Activated T-helper 9 cell treated with anti-CD3 and anti-CD28 coated beads, Interleukin-2, amount 50 U/mL, for 16 hours (primary cell): ENCODE measurements at regions not wholly inside any gene's neighbourhood (a gene's known extent, or its start where the extent isn't known, plus 50 kb on each side); places are given as distances from the start of the nearest gene placed in this dataset.

Experiments
- DNase-seq: peaks from one replicate; pipeline ENCODE4 v3.0.0-alpha.2; 2020; ENCODE audit warnings: low read depth

DNA sequence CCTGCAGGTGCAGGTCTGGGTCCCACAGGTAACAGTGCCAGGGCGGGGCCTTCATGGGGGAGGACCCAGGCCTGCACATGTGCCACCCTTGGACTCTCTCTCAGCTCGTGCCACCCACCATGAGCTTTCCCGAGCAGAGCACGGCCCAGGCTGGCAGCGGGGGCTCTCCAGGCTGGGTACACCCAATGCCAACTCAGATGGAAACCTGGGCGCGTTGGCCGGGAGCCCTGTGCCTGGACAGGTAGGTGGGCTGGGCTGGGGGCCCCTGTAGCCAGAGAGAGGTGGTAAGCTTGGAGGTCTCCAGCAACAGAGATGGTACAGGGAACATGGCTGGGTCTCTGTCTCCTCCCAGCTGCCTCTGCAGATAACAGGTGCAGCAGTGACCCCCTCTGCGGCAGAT is 69.9 kb upstream of the ADARB2 start:
- DNase-seq: no peak

DNA sequence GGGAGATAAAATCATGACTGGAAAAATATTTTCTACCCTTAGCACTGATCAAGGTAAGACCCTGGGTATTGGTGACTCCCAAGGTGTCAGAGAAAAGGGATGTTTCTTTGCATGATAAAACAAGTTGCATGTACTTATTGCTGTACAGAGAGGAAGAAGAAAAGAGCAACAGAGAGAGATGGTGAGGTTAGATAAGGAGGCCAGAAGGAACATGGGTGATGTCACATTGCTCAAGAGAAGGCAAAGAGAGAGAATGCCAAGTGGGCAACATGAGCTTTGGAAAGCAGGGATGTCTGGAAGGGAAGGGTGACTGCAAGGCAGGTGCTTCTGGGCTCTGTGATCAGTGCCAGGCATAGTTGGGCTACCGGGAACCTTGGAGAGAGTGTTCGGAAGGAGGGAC is 65.1 kb upstream of the ADARB2 start:
- no peak for DNase-seq

DNA sequence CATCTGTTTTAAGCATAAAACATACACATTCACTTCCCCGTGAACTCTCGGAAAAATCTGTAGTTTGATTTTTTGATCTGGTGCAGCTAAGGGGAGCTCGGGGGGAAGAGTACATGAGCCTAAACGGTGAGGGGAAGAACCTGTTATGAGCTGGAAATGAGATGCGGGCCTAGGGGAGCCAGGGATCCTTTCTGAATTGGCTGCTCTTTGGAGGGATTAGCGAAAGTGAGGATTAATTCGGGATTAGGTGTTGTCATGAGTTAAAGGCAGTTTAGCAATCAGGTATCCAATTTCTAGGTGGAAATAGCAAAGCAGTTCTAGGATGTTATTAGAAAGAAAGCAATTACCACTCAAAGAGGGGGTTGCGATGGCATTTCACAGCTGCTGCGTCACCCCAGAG is 51.1 kb upstream of the ADARB2 start:
- DNase-seq: no peak
